Colonic mucosa (tissue), 4 donors: ENCODE measurements at regions not wholly inside any gene's neighbourhood (a gene's known extent, or its start where the extent isn't known, plus 50 kb on each side); places are given as distances from the start of the nearest gene placed in this dataset.

Experiments
- DNase-seq: peaks from one replicate; pipeline ENCODE4 v3.0.0-alpha.2; 2020
- H3K27ac ChIP-seq: fragments of 200-600 bp; one replicate; pipeline ENCODE4 v1.8.0; 2021
- H3K27me3 ChIP-seq: fragments of 200-600 bp; one replicate; pipeline ENCODE4 v1.8.0; 2021
- H3K36me3 ChIP-seq: fragments of 200-600 bp; one replicate; pipeline ENCODE4 v1.8.0; 2021
- H3K4me1 ChIP-seq: fragments of 200-600 bp; one replicate; pipeline ENCODE4 v1.8.0; 2021; ENCODE audit warnings: mild to moderate bottlenecking
- H3K4me3 ChIP-seq: fragments of 200-600 bp; one replicate; pipeline ENCODE4 v1.8.0; 2021
- H3K9ac ChIP-seq, 2 donors: one replicate each; pipeline ENCODE4 v1.7.0; 2013; ENCODE audit warnings: control low read depth in 2 of 2, low read depth in 2 of 2, low read length in 2 of 2
- H3K9me3 ChIP-seq: fragments of 200-600 bp; one replicate; pipeline ENCODE4 v1.8.0; 2021
- intact Hi-C: fragments of 100-400 bp; cut with DNase I; formaldehyde crosslinking; loops from one replicate; pipeline ENCODE4 v1.14.1; 2022
- TF ChIP-seq, protein P1 (sequence below): fragments of 200-600 bp; IDR thresholded peaks from one replicate; pipeline ENCODE4 v1.8.0; 2022; ENCODE audit warnings: antibody characterized with exemption, mild to moderate bottlenecking
- donor health status: healthy.
- donor health status: DM: no; HTN: no; CAD: no.
- donor health status: DM: no; HTN: no; CAD: no.

DNA sequence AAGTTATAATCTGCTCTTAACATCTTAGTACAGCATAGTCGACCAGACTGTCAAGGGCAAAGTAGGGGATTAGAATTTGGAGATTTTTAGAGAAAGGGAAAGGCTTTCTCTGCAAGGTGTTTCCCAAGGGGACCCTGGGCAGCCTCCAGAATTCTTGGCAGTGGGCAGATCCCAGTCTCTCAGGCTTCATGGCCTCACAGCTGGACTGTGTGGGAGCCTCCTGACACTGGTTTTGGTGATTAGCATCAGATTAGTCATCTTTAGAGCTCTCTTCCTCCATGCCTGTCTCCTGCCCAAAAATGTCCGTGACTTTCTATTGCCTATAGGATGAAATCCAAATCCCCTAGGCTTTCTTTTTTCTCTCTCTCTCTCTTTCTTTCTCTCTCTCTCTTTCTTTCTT lies 370.7 kb downstream of the ZSWIM6 start:
- Histone ChIP-seq H3K4me1 (no peaks in the 10 kb centered on the region), H3K36me3 (no peaks in the 10 kb centered on the region), H3K9ac (no peak overlapping the region), H3K27ac (no peak overlapping the region), H3K9me3 (no peaks in the 10 kb centered on the region), H3K27me3 (no peaks in the 10 kb centered on the region), H3K4me3 (no peak overlapping the region)
- DNase-seq = no peak
- intact Hi-C loops = no loop called here
- TF ChIP-seq, protein P1, sequence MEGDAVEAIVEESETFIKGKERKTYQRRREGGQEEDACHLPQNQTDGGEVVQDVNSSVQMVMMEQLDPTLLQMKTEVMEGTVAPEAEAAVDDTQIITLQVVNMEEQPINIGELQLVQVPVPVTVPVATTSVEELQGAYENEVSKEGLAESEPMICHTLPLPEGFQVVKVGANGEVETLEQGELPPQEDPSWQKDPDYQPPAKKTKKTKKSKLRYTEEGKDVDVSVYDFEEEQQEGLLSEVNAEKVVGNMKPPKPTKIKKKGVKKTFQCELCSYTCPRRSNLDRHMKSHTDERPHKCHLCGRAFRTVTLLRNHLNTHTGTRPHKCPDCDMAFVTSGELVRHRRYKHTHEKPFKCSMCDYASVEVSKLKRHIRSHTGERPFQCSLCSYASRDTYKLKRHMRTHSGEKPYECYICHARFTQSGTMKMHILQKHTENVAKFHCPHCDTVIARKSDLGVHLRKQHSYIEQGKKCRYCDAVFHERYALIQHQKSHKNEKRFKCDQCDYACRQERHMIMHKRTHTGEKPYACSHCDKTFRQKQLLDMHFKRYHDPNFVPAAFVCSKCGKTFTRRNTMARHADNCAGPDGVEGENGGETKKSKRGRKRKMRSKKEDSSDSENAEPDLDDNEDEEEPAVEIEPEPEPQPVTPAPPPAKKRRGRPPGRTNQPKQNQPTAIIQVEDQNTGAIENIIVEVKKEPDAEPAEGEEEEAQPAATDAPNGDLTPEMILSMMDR = no peak

- no peaks in the 10 kb centered on the region for H3K9me3 ChIP-seq
- intact Hi-C loops = no loop called here
- H3K4me1 ChIP-seq = no peaks in the 10 kb centered on the region
- no peak overlapping the region for H3K4me3 ChIP-seq
- H3K27me3 ChIP-seq = no peaks in the 10 kb centered on the region
- no peak for DNase-seq
- TF ChIP-seq, protein P1 = no peak
- H3K27ac ChIP-seq = no peak overlapping the region
- no peak overlapping the region for H3K9ac ChIP-seq
- H3K36me3 ChIP-seq = no peaks in the 10 kb centered on the region
Observed at GRCh38 chr5:61704289-61704688, 372.2 kb downstream of the ZSWIM6 start.

- no peaks in the 10 kb centered on the region for H3K4me1 ChIP-seq
- H3K9me3 ChIP-seq = no peaks in the 10 kb centered on the region
- no peak for DNase-seq
- TF ChIP-seq, protein P1 = no peak
- H3K36me3 ChIP-seq = no peaks in the 10 kb centered on the region
- no peak overlapping the region for H3K27ac ChIP-seq
- H3K27me3 ChIP-seq = no peaks in the 10 kb centered on the region
- intact Hi-C loops = no loop called here
- no peak overlapping the region for H3K9ac ChIP-seq
- no peak overlapping the region for H3K4me3 ChIP-seq
Observed at GRCh38 chr5:61706751-61707150, 374.7 kb downstream of the ZSWIM6 start.

DNA sequence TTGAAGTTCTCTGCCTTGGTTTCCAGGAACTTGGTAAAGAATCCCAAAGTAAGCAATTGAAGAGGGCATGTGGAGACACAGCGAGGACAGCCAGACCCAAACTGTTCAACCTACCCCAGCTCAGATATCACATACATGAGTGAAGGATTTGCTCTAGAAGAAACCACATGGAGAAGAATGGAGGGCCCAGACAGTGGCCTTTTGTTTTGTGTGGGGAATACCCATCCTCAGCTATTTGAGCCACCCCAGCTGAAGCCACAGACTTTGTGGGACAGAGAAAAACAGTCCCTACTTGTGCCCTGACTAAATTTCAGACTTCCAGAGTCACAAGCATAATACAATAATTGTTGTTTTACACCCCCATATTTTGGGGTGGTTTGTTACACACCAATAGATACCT lies 387.1 kb downstream of the ZSWIM6 start:
- no peak overlapping the region for H3K27ac ChIP-seq
- no peak for DNase-seq
- TF ChIP-seq, protein P1 = no peak
- H3K4me1 ChIP-seq = no peaks in the 10 kb centered on the region
- H3K9ac ChIP-seq = no peak overlapping the region
- no peak overlapping the region for H3K4me3 ChIP-seq
- no peaks in the 10 kb centered on the region for H3K9me3 ChIP-seq
- intact Hi-C loops = no loop called here
- H3K36me3 ChIP-seq = no peaks in the 10 kb centered on the region
- H3K27me3 ChIP-seq = no peaks in the 10 kb centered on the region

GRCh38 chr5:61720829-61721228 lies 388.8 kb downstream of the ZSWIM6 start:
- DNase-seq = no peak
- H3K4me1 ChIP-seq = no peaks in the 10 kb centered on the region
- H3K36me3 ChIP-seq = no peaks in the 10 kb centered on the region
- H3K4me3 ChIP-seq = no peak overlapping the region
- no peaks in the 10 kb centered on the region for H3K9me3 ChIP-seq
- H3K27ac ChIP-seq = no peak overlapping the region
- H3K9ac ChIP-seq = no peak overlapping the region
- TF ChIP-seq, protein P1 = no peak
- intact Hi-C loops = no loop called here
- no peaks in the 10 kb centered on the region for H3K27me3 ChIP-seq

DNA sequence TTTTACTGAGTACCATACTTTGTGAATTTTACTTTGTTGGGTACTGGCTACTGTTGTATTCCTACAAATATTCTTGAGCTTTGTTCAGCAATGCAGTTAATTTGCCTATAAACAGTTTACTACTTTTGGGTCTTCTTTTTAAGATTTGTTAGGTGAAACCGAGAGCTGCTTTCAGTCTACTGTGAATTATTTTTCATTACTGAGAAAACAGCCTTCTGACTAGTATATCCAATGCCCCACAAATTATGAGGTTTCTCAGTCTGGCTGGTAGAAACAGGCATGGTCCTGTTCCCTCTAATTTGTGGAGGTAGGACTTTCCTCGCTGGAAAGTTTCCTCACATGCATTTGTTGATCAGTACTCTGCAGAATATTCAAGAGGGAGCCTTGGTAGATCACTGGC lies 392.0 kb downstream of the ZSWIM6 start:
- Histone ChIP-seq H3K4me1 (no peaks in the 10 kb centered on the region), H3K36me3 (no peaks in the 10 kb centered on the region), H3K4me3 (no peak overlapping the region), H3K9ac (no peak overlapping the region), H3K27me3 (no peaks in the 10 kb centered on the region), H3K27ac (no peak overlapping the region), H3K9me3 (no peaks in the 10 kb centered on the region)
- intact Hi-C loops = no loop called here
- TF ChIP-seq, protein P1 = no peak
- no peak for DNase-seq
